K562 (cell line): ENCODE measurements at regions not wholly inside any gene's neighbourhood (a gene's known extent, or its start where the extent isn't known, plus 50 kb on each side); places are given as distances from the start of the nearest gene placed in this dataset.
"Not testable (repeated sequence)": the region's sequence is repeated elsewhere in the genome, so short reads cannot be mapped to it uniquely, and the experiment has no call there.

Experiments
- ATAC-seq: fragments of 200-7000 bp; cut with Tn5 transposase; 3 replicates; pipeline ENCODE4 v1.9.1; 2020; ENCODE audit warnings: moderate library complexity
- BruUV-seq: library from RNA; stranded (reverse); fragments of 400-500 nt; replicated peaks from 2 replicates; lab custom pipeline; 2021; lab: Mats Ljungman, UMichigan
- CTCF ChIA-PET: fragments of 300-600 bp; formaldehyde crosslinking; extraction: SDS; loops from one replicate; lab custom pipeline; 2021; ENCODE audit warnings: low intra/inter-chr PET ratio; lab: Yijun Ruan, JAX
- POLR2A ChIA-PET: fragments of 300-600, 350-650 bp; sonication (Branson Sonifier 250); formaldehyde crosslinking; extraction: SDS; loops from one replicate; lab custom pipeline; 2021; ENCODE audit warnings: antibody characterized with exemption, inconsistent platforms; lab: Yijun Ruan, JAX
- DNase-seq, 4 experiments: peaks; one replicate each; pipeline versions ENCODE4 v3.0.0 to v3.0.0-alpha.2; 2011 to 2018; ENCODE audit warnings: low spot score in 3 of 4, mixed read lengths in 3 of 4; ENCODE audit errors: extremely low read depth in 1 of 4
- FAIRE-seq: peaks from 2 replicates; lab custom pipeline; 2011; peaks lifted over from hg19 to GRCh38; lab: Jason Lieb, UNC
- H2AFZ ChIP-seq: 2 replicates; pipeline ENCODE4 v1.6.0; 2011; ENCODE audit warnings: low read depth, low read length, control low read depth, inconsistent platforms
- H3K27ac ChIP-seq: fragments of 200-600 bp; 3 replicates; pipeline ENCODE4 v1.8.0; 2011; ENCODE audit warnings: low read depth, mild to moderate bottlenecking, control low read depth, inconsistent platforms, low read length, moderate library complexity, mixed read lengths; ENCODE audit errors: extremely low read depth
- H3K27me3 ChIP-seq, 2 experiments: fragments of 300-600 bp in 1 of 2; 2 replicates in 1 of 2; 3 replicates in 1 of 2; pipeline versions ENCODE4 v1.6.0 to v1.8.0; 2011; ENCODE audit warnings: inconsistent platforms in 2 of 2, low read length in 2 of 2, mild to moderate bottlenecking in 1 of 2, mixed read lengths in 1 of 2, moderate library complexity in 1 of 2; ENCODE audit not compliant: control insufficient read depth in 2 of 2, insufficient read depth in 2 of 2
- H3K36me3 ChIP-seq: fragments of 300-600 bp; 3 replicates; pipeline ENCODE4 v1.8.0; 2011; ENCODE audit warnings: mild to moderate bottlenecking, low read length, inconsistent platforms; ENCODE audit not compliant: control insufficient read depth, insufficient read depth
- H3K4me1 ChIP-seq, 2 experiments: fragments of 200-600 bp in 1 of 2; replicated peaks in 1 of 2; 2 replicates in 1 of 2; 3 replicates in 1 of 2; pipeline versions ENCODE4 v1.5.1 to v1.8.0; 2011; ENCODE audit warnings: inconsistent platforms in 2 of 2, low read length in 2 of 2, mild to moderate bottlenecking in 1 of 2, mixed read lengths in 1 of 2, moderate library complexity in 1 of 2; ENCODE audit not compliant: control insufficient read depth in 2 of 2, insufficient read depth in 2 of 2
- H3K4me2 ChIP-seq: 2 replicates; pipeline ENCODE4 v1.6.1; 2011; ENCODE audit warnings: low read length, control low read depth, inconsistent platforms, mixed read lengths; ENCODE audit not compliant: insufficient read depth
- H3K4me3 ChIP-seq: fragments of 200-600 bp; sonication (generic), shearing (Covaris generic); 2 replicates; pipeline ENCODE4 v1.5.1; 2016; ENCODE audit warnings: control low read depth, inconsistent platforms
- H3K79me2 ChIP-seq: fragments of 200-600 bp; 3 replicates; pipeline ENCODE4 v1.8.0; 2011; ENCODE audit warnings: low read length, inconsistent platforms; ENCODE audit not compliant: control insufficient read depth, insufficient read depth
- H3K9ac ChIP-seq, 2 experiments: 2 replicates each; pipeline versions ENCODE4 v1.6.0 to v1.6.1; 2011; ENCODE audit warnings: low read depth in 2 of 2, low read length in 2 of 2, control low read depth in 1 of 2, inconsistent platforms in 1 of 2, mild to moderate bottlenecking in 1 of 2, mixed read lengths in 1 of 2; ENCODE audit not compliant: insufficient read depth in 1 of 2
- H3K9me1 ChIP-seq: one replicate; pipeline ENCODE4 v1.6.0; 2011; ENCODE audit warnings: inconsistent platforms, mild to moderate bottlenecking, low read length, moderate library complexity; ENCODE audit not compliant: control insufficient read depth, insufficient read depth
- H3K9me3 ChIP-seq: replicated peaks from 2 replicates; pipeline ENCODE4 v1.5.1; 2011; ENCODE audit warnings: low read depth, low read length, inconsistent platforms; ENCODE audit not compliant: control insufficient read depth, insufficient read depth
- H4K20me1 ChIP-seq: replicated peaks from 2 replicates; pipeline ENCODE4 v1.6.1; 2011; ENCODE audit warnings: low read length, inconsistent platforms, mixed read lengths; ENCODE audit not compliant: control insufficient read depth, insufficient read depth
- ARID1B ChIP-seq: fragments of 450-650 bp; IDR thresholded peaks from 2 replicates; pipeline ENCODE4 v1.6.1; 2016; ENCODE audit warnings: antibody characterized with exemption, mild to moderate bottlenecking, inconsistent platforms
- ID3 ChIP-seq, 2 experiments: fragments of 250-450 bp in 1 of 2; fragments of 450-650 bp in 1 of 2; sonication (Bioruptor Pico) in 1 of 2; IDR thresholded peaks; 2 replicates each; pipeline versions ENCODE4 v1.6.1 to v1.8.0; 2016 to 2021; ENCODE audit warnings: mild to moderate bottlenecking in 2 of 2, moderate library complexity in 2 of 2, missing compliant biosample characterization in 1 of 2, missing genetic modification characterization in 1 of 2
- L3MBTL2 ChIP-seq: fragments of 450-650 bp; IDR thresholded peaks from 2 replicates; pipeline ENCODE4 v1.6.1; 2016; ENCODE audit warnings: mild to moderate bottlenecking, moderate library complexity
- MYNN ChIP-seq, 2 experiments: sonication (generic); formaldehyde crosslinking in 1 of 2; IDR thresholded peaks; 2 replicates each; pipeline versions ENCODE4 v1.5.0 to v1.6.1; 2016 to 2020; ENCODE audit warnings: antibody characterized with exemption in 1 of 2, missing genetic modification reagents in 1 of 2
- NUFIP1 ChIP-seq: fragments of 450-650 bp; IDR thresholded peaks from 2 replicates; pipeline ENCODE4 v1.6.1; 2018; ENCODE audit not compliant: partially characterized antibody
- PRPF4 ChIP-seq: fragments of 200-400 bp; formaldehyde crosslinking; IDR thresholded peaks from one replicate; pipeline ENCODE4 v1.6.1; 2017; ENCODE audit warnings: low read length, low read depth, mild to moderate bottlenecking; ENCODE audit not compliant: insufficient read depth, poor library complexity, severe bottlenecking
- SMARCE1 ChIP-seq: fragments of 450-650 bp; IDR thresholded peaks from 2 replicates; pipeline ENCODE4 v1.7.1; 2016; ENCODE audit warnings: mild to moderate bottlenecking
- TOE1 ChIP-seq, 2 experiments: fragments of 450-650 bp in 1 of 2; sonication (generic) in 1 of 2; formaldehyde crosslinking in 1 of 2; IDR thresholded peaks; 2 replicates each; pipeline versions ENCODE4 v1.7.1 to v1.8.0; 2016 to 2022; ENCODE audit warnings: borderline replicate concordance in 2 of 2, mild to moderate bottlenecking in 2 of 2, antibody characterized with exemption in 1 of 2, inconsistent platforms in 1 of 2, low read depth in 1 of 2, missing genetic modification reagents in 1 of 2, moderate library complexity in 1 of 2
- USF2 ChIP-seq: sonication (generic); formaldehyde crosslinking; IDR thresholded peaks from 2 replicates; pipeline ENCODE4 v1.5.0; 2020; ENCODE audit warnings: missing genetic modification reagents
- ZNF668 ChIP-seq: fragments of 250-450 bp; sonication (Bioruptor Pico); IDR thresholded peaks from 2 replicates; pipeline ENCODE4 v1.8.0; 2022; ENCODE audit warnings: mild to moderate bottlenecking, inconsistent platforms
- ZNF717 ChIP-seq: fragments of 250-450 bp; sonication (Bioruptor Pico); IDR thresholded peaks from 2 replicates; pipeline ENCODE4 v1.5.0; 2021
- WGBS: fragments of 100-300 bp; shearing (Covaris generic); methylation state at CpG from one replicate; pipeline ENCODE4 v1.1.6; 2016; ENCODE audit warnings: low coverage, mixed read lengths; ENCODE audit not compliant: insufficient coverage; ENCODE audit errors: missing lambda C conversion rate; 5-methylcytosine and 5-hydroxymethylcytosine counted together
- in situ Hi-C: fragments of 300-500 bp; cut with MboI; formaldehyde crosslinking; loops from 4 replicates; pipeline ENCODE4 v1.15.0; 2018; ENCODE audit warnings: inconsistent platforms, mixed read lengths
- intact Hi-C: fragments of 100-400 bp; cut with micrococcal nuclease; formaldehyde crosslinking; loops from 2 replicates; pipeline ENCODE4 v1.14.2; 2022
- TF ChIP-seq, protein P1 (sequence below), 2 experiments: fragments of 450-650 bp in 1 of 2; sonication (generic) in 1 of 2; formaldehyde crosslinking; conservative IDR thresholded peaks; 2 replicates each; pipeline versions ENCODE4 v1.4.0 to v1.8.1; 2020 to 2022; ENCODE audit warnings: mild to moderate bottlenecking in 1 of 2, missing genetic modification reagents in 1 of 2
- TF ChIP-seq, protein P2 (sequence below): sonication (generic); formaldehyde crosslinking; IDR thresholded peaks from 2 replicates; pipeline ENCODE4 v1.8.0; 2022; ENCODE audit warnings: mild to moderate bottlenecking, missing genetic modification reagents

DNA sequence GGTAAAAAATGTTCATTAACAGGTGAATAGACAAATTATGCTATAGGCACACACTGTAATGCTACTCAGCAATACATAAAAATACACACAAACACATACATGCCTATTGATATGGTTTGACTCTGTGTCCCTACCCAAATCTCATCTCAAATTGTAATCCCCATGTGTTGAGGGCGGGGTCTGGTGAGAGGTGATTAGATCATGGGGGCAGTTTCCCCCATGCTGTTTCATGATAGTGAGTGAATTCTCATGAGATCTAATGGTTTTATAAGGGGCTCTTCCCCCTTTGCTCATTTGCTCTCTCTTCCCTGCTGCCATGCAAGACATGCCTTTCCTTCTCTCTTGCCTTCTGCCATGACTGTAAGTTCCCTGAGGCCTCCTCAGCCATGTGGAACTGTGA is 403.1 kb upstream of the RORB start:
- POLR2A ChIA-PET, BruUV-seq: not testable (repeated sequence)

DNA sequence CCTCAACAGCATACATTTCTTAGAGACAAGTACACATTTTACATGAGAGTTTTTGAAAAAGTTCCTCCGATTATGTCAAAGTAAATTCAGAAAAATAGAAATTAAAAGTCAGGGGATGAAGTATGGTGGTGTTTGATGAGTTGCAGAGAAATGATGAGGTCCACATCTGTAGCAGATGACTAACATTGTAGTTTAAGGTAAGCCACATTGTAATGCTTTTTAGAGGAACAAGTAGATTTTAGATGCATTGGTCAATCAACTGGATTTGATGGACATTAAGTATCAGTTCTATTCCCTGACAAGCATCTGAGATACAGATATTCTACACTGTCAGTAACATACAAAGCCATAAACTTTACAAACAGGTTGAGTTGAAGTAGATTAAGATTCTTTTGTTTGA is 402.4 kb upstream of the RORB start:
- ChIA-PET POLR2A (no interaction called here), CTCF (no interaction called here)
- H3K27ac ChIP-seq: no peak overlapping the region
- H3K4me2 ChIP-seq: no peak overlapping the region
- no peaks in the 10 kb centered on the region for H3K36me3 ChIP-seq
- H3K9me1 ChIP-seq: no peaks in the 10 kb centered on the region
- intact Hi-C loops: no loop called here
- 0% methylated on average over 1 of the region's 1 CpG for WGBS
- DNase-seq: no peak
- no TSS peak for BruUV-seq
- no peaks in the 10 kb centered on the region for H4K20me1 ChIP-seq
- no peak overlapping the region for H3K9ac ChIP-seq
- no peak for FAIRE-seq
- H3K4me1 ChIP-seq: no peaks in the 10 kb centered on the region
- in situ Hi-C loops: no loop called here
- H2AFZ ChIP-seq: no peak overlapping the region
- H3K4me3 ChIP-seq: no peak overlapping the region
- no peaks in the 10 kb centered on the region for H3K9me3 ChIP-seq
- no peak for TF ChIP-seq MYNN (IDR thresholded peaks at IDR 0.05)
- no peak for TF ChIP-seq MYNN (CRISPR knock-in tag; IDR thresholded peaks at IDR 0.05)
- TF ChIP-seq L3MBTL2: no peak
- TF ChIP-seq NUFIP1: no peak
- TF ChIP-seq ZNF668 (CRISPR knock-in tag): no peak
- TF ChIP-seq ARID1B: no peak
- TF ChIP-seq, protein P1, sequence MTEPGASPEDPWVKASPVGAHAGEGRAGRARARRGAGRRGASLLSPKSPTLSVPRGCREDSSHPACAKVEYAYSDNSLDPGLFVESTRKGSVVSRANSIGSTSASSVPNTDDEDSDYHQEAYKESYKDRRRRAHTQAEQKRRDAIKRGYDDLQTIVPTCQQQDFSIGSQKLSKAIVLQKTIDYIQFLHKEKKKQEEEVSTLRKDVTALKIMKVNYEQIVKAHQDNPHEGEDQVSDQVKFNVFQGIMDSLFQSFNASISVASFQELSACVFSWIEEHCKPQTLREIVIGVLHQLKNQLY (CRISPR knock-in tag; conservative IDR thresholded peaks at IDR 0.05): no peak
- TF ChIP-seq ZNF717 (CRISPR knock-in tag): no peak
- no peak for TF ChIP-seq ID3 (CRISPR knock-in tag; IDR thresholded peaks at IDR 0.05)
- TF ChIP-seq ID3 (tag; IDR thresholded peaks at IDR 0.05): no peak
- TF ChIP-seq USF2: no peak
- no peak for TF ChIP-seq TOE1 (IDR thresholded peaks at IDR 0.05; ENCODE audit: borderline replicate concordance)
- TF ChIP-seq TOE1 (CRISPR knock-in tag; IDR thresholded peaks at IDR 0.05; ENCODE audit: borderline replicate concordance, low read depth): no peak
- no peak for TF ChIP-seq SMARCE1
- TF ChIP-seq PRPF4: no peak
- TF ChIP-seq, protein P2, sequence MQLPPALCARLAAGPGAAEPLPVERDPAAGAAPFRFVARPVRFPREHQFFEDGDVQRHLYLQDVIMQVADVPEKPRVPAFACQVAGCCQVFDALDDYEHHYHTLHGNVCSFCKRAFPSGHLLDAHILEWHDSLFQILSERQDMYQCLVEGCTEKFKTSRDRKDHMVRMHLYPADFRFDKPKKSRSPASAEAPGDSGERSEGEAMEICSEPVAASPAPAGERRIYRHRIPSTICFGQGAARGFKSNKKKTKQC (CRISPR knock-in tag): no peak
- ATAC-seq: no peak
- H3K79me2 ChIP-seq: no peaks in the 10 kb centered on the region
- H3K27me3 ChIP-seq: no peaks in the 10 kb centered on the region

More for the DNA sequence above, 403.1 kb upstream of the RORB start:
- H3K36me3 ChIP-seq, H3K9me3 ChIP-seq, CTCF ChIA-PET, DNase-seq, H3K27ac ChIP-seq, H3K79me2 ChIP-seq, in situ Hi-C loops, ATAC-seq, intact Hi-C loops, H3K9me1 ChIP-seq, H3K4me2 ChIP-seq, H4K20me1 ChIP-seq, H3K9ac ChIP-seq, H2AFZ ChIP-seq, FAIRE-seq, H3K4me3 ChIP-seq, H3K27me3 ChIP-seq, H3K4me1 ChIP-seq: not testable (repeated sequence)
- WGBS: 0% methylated on average over 1 of the region's 1 CpG
